RWPE1 (cell line): ENCODE measurements at regions not wholly inside any gene's neighbourhood (a gene's known extent, or its start where the extent isn't known, plus 50 kb on each side); places are given as distances from the start of the nearest gene placed in this dataset.
"Not testable (repeated sequence)": the region's sequence is repeated elsewhere in the genome, so short reads cannot be mapped to it uniquely, and the experiment has no call there.

Experiments
- CTCF ChIA-PET: fragments of 350-600 bp; sonication (Branson Sonifier 250); formaldehyde crosslinking; extraction: SDS; loops from one replicate; lab custom pipeline; 2021; lab: Yijun Ruan, JAX
- POLR2A ChIA-PET: fragments of 400-600 bp; formaldehyde crosslinking; extraction: SDS; loops from one replicate; lab custom pipeline; 2020; ENCODE audit warnings: antibody characterized with exemption; ENCODE audit not compliant: low non-redundant PET; lab: Yijun Ruan, JAX
- DNase-seq: peaks from one replicate; pipeline ENCODE4 v3.0.0; 2012; ENCODE audit warnings: low spot score
- H3K27ac ChIP-seq: fragments of 450-650 bp; 2 replicates; pipeline ENCODE4 v1.5.1; 2017
- CTCF ChIP-seq: fragments of 450-650 bp; conservative IDR thresholded peaks from 2 replicates; pipeline ENCODE4 v1.5.1; 2017; ENCODE audit warnings: low read depth, mild to moderate bottlenecking

GRCh38 chr7:68833422-68833821, 764.9 kb upstream of the AUTS2 start:
- DNase-seq: no peak
- TF ChIP-seq CTCF: no peak
- ChIA-PET POLR2A (no interaction called here), CTCF (no interaction called here)
- no peak overlapping the region for H3K27ac ChIP-seq

GRCh38 chr7:68839014-68839413, 759.3 kb upstream of the AUTS2 start:
- CTCF ChIA-PET: no interaction called here
- no peak for TF ChIP-seq CTCF
- H3K27ac ChIP-seq: no peak overlapping the region
- DNase-seq: no peak
- POLR2A ChIA-PET: no interaction called here

GRCh38 chr7:68840991-68841390, 757.3 kb upstream of the AUTS2 start:
- no peak overlapping the region for H3K27ac ChIP-seq
- no peak for TF ChIP-seq CTCF
- POLR2A ChIA-PET: no interaction called here
- CTCF ChIA-PET: no interaction called here
- no peak for DNase-seq

- POLR2A ChIA-PET, DNase-seq, H3K27ac ChIP-seq: not testable (repeated sequence)
- CTCF ChIA-PET: interaction anchor here (0.6 kb wide), 1 partner anchor 13 kb away, joined by 3 read pairs; no protein-coding TSS in a partner anchor
These were observed 754.3 kb upstream of the AUTS2 start for GRCh38 chr7:68843985-68844384.

GRCh38 chr7:68846811-68847325, 751.4 kb upstream of the AUTS2 start:
- ChIA-PET CTCF (no interaction called here), POLR2A (no interaction called here)
- DNase-seq: no peak
- no peak for TF ChIP-seq CTCF
- H3K27ac ChIP-seq: no peak overlapping the region

- CTCF ChIA-PET: no interaction called here
- POLR2A ChIA-PET: no interaction called here
- DNase-seq: no peak
- TF ChIP-seq CTCF: no peak
- no peak overlapping the region for H3K27ac ChIP-seq
These were observed 745.0 kb upstream of the AUTS2 start for GRCh38 chr7:68853254-68853653.

GRCh38 chr7:68857571-68857970, 740.7 kb upstream of the AUTS2 start:
- H3K27ac ChIP-seq: no peak overlapping the region
- CTCF ChIA-PET: interaction anchor here (0.7 kb wide), 1 partner anchor 14 kb away, joined by 3 read pairs; no protein-coding TSS in a partner anchor
- POLR2A ChIA-PET: no interaction called here
- no peak for DNase-seq
- no peak for TF ChIP-seq CTCF
